ENCODE measurements at regions not wholly inside any gene's neighbourhood (a gene's known extent, or its start where the extent isn't known, plus 50 kb on each side); places are given as distances from the start of the nearest gene placed in this dataset.

DNA sequence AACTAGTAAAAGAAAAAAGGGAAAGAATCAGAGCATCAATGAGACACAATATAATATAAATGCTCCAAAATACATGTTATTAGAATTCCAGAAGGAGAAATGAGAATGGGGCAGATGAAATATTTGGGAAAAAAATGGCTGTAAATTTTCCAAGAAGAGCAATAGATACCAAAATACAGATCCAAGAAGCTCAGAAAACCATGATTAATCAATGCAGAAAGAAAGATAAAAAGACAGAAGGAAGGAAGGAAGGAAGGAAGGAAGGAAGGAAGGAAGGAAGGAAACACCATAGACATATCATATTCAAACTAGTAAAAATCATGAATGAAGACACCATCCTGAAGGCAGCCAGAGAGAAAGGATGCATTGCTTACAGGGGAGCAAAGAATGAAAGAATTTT, 920.9 kb downstream of the EFNA5 start:
- ATAC-seq (ENCODE audit: low read depth) (no peak), DNase-seq (no peak)
- H3K4me3 ChIP-seq (ENCODE audit: insufficient read depth, low read depth, low read length): no peak overlapping the region
- H4K91ac ChIP-seq (ENCODE audit: insufficient read depth, low read depth, low read length): no peak overlapping the region
- no peaks in the 10 kb centered on the region for H3K79me1 ChIP-seq (ENCODE audit: low read depth in 1 of 2, low read length in 2 of 2)
- no peak overlapping the region for H2BK5ac ChIP-seq (ENCODE audit: low read depth, low read length, poor library complexity, severe bottlenecking)
- H2AK9ac ChIP-seq (replicated peaks; ENCODE audit: low read depth, low read length, poor library complexity): no peak overlapping the region
- no peaks in the 10 kb centered on the region; the same call in 1 of the 2 replicates for H3K9me3 ChIP-seq (ENCODE audit: control insufficient read depth, insufficient read depth, low read length)
- H3K36me3 ChIP-seq (ENCODE audit: control insufficient read depth, insufficient read depth, low read length): no peaks in the 10 kb centered on the region
- no peak overlapping the region for H4K5ac ChIP-seq (ENCODE audit: low read depth, low read length)
- no peak overlapping the region for H3K14ac ChIP-seq (replicated peaks; ENCODE audit: low read depth, low read length)
- 0 out of 2 replicates have a peak, but pooled peaks cover 2% of the 10 kb centered on the region for H3K9me1 ChIP-seq (ENCODE audit: insufficient read depth, low read length)
- no peak overlapping the region for H3K56ac ChIP-seq (ENCODE audit: extremely low read depth, insufficient read depth, low read length)
- H3K23ac ChIP-seq (ENCODE audit: low read depth, low read length): no peak overlapping the region
- no TSS peak for BruUV-seq (replicated peaks)
- ChIA-PET POLR2A (ENCODE audit: unreplicated experiment) (no interaction called here), CTCF (no interaction called here)
- dilution Hi-C loops (cut with HindIII; ENCODE audit: low sequenced_read_pairs, unreplicated experiment) (no loop called here), in situ Hi-C loops (cut with MboI; ENCODE audit: low sequenced_read_pairs) (no loop called here), intact Hi-C loops (cut with micrococcal nuclease) (no loop called here)
- no peak overlapping the region for H2AK5ac ChIP-seq (ENCODE audit: low read depth, low read length)
- H2AFZ ChIP-seq (replicated peaks; ENCODE audit: low read length, poor library complexity): no peak overlapping the region
- no peak overlapping the region for H3K18ac ChIP-seq (ENCODE audit: low read depth, low read length)
- H3K4ac ChIP-seq (ENCODE audit: low read depth, low read length): no peak overlapping the region
- no peaks in the 10 kb centered on the region for H3K27me3 ChIP-seq (ENCODE audit: control insufficient read depth, insufficient read depth, low read length)
- H2BK15ac ChIP-seq (ENCODE audit: low read depth, low read length): no peak overlapping the region
- TF ChIP-seq CEBPB (IDR thresholded peaks at IDR 0.05; ENCODE audit: low read depth, low read length) (no peak), RCOR1 (IDR thresholded peaks at IDR 0.05; ENCODE audit: insufficient replicate concordance, low read length) (no peak), POLR2A (IDR thresholded peaks at IDR 0.05; ENCODE audit: low read depth, low read length) (no peak), MXI1 (IDR thresholded peaks at IDR 0.05; ENCODE audit: borderline replicate concordance, low read depth, low read length) (no peak), CHD1 (IDR thresholded peaks at IDR 0.05; ENCODE audit: low read depth, low read length) (no peak), NFE2L2 (IDR thresholded peaks at IDR 0.05; ENCODE audit: low read depth, low read length) (no peak), RAD21 (IDR thresholded peaks at IDR 0.05; ENCODE audit: low read length) (no peak), BHLHE40 (IDR thresholded peaks at IDR 0.05; ENCODE audit: low read depth, low read length) (no peak), MAZ (IDR thresholded peaks at IDR 0.05; ENCODE audit: borderline replicate concordance, low read depth, low read length) (no peak), SMC3 (IDR thresholded peaks at IDR 0.05; ENCODE audit: low read depth, low read length) (no peak), FOS (IDR thresholded peaks at IDR 0.05; ENCODE audit: low read depth, low read length) (no peak), MAFK (IDR thresholded peaks at IDR 0.05; ENCODE audit: low read depth, low read length) (no peak), RFX5 (IDR thresholded peaks at IDR 0.05; ENCODE audit: low read depth, low read length) (no peak)
- TF ChIP-seq, protein P1, sequence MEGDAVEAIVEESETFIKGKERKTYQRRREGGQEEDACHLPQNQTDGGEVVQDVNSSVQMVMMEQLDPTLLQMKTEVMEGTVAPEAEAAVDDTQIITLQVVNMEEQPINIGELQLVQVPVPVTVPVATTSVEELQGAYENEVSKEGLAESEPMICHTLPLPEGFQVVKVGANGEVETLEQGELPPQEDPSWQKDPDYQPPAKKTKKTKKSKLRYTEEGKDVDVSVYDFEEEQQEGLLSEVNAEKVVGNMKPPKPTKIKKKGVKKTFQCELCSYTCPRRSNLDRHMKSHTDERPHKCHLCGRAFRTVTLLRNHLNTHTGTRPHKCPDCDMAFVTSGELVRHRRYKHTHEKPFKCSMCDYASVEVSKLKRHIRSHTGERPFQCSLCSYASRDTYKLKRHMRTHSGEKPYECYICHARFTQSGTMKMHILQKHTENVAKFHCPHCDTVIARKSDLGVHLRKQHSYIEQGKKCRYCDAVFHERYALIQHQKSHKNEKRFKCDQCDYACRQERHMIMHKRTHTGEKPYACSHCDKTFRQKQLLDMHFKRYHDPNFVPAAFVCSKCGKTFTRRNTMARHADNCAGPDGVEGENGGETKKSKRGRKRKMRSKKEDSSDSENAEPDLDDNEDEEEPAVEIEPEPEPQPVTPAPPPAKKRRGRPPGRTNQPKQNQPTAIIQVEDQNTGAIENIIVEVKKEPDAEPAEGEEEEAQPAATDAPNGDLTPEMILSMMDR (conservative IDR thresholded peaks at IDR 0.05; ENCODE audit: low read depth, low read length): no peak
- TF ChIP-seq, protein P2, sequence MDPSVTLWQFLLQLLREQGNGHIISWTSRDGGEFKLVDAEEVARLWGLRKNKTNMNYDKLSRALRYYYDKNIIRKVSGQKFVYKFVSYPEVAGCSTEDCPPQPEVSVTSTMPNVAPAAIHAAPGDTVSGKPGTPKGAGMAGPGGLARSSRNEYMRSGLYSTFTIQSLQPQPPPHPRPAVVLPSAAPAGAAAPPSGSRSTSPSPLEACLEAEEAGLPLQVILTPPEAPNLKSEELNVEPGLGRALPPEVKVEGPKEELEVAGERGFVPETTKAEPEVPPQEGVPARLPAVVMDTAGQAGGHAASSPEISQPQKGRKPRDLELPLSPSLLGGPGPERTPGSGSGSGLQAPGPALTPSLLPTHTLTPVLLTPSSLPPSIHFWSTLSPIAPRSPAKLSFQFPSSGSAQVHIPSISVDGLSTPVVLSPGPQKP (IDR thresholded peaks at IDR 0.05; ENCODE audit: borderline replicate concordance, low read depth, low read length): no peak
- TF ChIP-seq, protein P3, sequence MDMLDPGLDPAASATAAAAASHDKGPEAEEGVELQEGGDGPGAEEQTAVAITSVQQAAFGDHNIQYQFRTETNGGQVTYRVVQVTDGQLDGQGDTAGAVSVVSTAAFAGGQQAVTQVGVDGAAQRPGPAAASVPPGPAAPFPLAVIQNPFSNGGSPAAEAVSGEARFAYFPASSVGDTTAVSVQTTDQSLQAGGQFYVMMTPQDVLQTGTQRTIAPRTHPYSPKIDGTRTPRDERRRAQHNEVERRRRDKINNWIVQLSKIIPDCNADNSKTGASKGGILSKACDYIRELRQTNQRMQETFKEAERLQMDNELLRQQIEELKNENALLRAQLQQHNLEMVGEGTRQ (IDR thresholded peaks at IDR 0.05; ENCODE audit: low read depth, low read length): no peak
- no peaks in the 10 kb centered on the region for H4K20me1 ChIP-seq (ENCODE audit: insufficient read depth, low read length)
- H2BK20ac ChIP-seq (ENCODE audit: low read depth, low read length): no peak overlapping the region
- no peak overlapping the region for H4K8ac ChIP-seq (ENCODE audit: low read depth in 2 of 2, low read length in 2 of 2)
- H2BK120ac ChIP-seq (ENCODE audit: low read depth, low read length): no peak overlapping the region
- H3K27ac ChIP-seq (ENCODE audit: insufficient read depth, low read length): no peak overlapping the region
- H3K4me1 ChIP-seq (ENCODE audit: control insufficient read depth, insufficient read depth, low read length): no peaks in the 10 kb centered on the region
- no peak overlapping the region for H3K9ac ChIP-seq (ENCODE audit: low read depth, low read length)
- H3K4me2 ChIP-seq (ENCODE audit: low read depth, low read length): no peak overlapping the region

Measured in IMR-90 (cell line).